Neutrophil (primary cell): ENCODE measurements at regions not wholly inside any gene's neighbourhood (a gene's known extent, or its start where the extent isn't known, plus 50 kb on each side); places are given as distances from the start of the nearest gene placed in this dataset.

ENCODE experiments used
- H3K27ac ChIP-seq: fragments of 200-600 bp; sonication (generic); 2 replicates; pipeline ENCODE4 v1.5.1; 2016; ENCODE audit warnings: mild to moderate bottlenecking, moderate library complexity
- H3K27me3 ChIP-seq: fragments of 200-600 bp; sonication (generic); 2 replicates; pipeline ENCODE4 v1.6.0; 2016; ENCODE audit warnings: mild to moderate bottlenecking
- H3K36me3 ChIP-seq: fragments of 200-600 bp; sonication (generic); 2 replicates; pipeline ENCODE4 v1.5.1; 2017
- H3K4me1 ChIP-seq, 2 experiments: fragments of 200-600 bp in 1 of 2; sonication (generic) in 1 of 2; 1 replicate in 1 of 2; 2 replicates in 1 of 2; pipeline versions ENCODE4 v1.5.1 to v1.6.1; 2013 to 2016; ENCODE audit warnings: low read depth in 1 of 2, low read length in 1 of 2, mild to moderate bottlenecking in 1 of 2, moderate library complexity in 1 of 2; ENCODE audit not compliant: control insufficient read depth in 1 of 2, insufficient read depth in 1 of 2
- H3K4me3 ChIP-seq, 2 experiments: fragments of 200-600 bp in 1 of 2; sonication (generic) in 1 of 2; 1 replicate in 1 of 2; 2 replicates in 1 of 2; pipeline ENCODE4 v1.5.1; 2013 to 2016; ENCODE audit warnings: low read depth in 1 of 2, low read length in 1 of 2, mild to moderate bottlenecking in 1 of 2, moderate library complexity in 1 of 2
- H3K9me3 ChIP-seq: fragments of 200-600 bp; sonication (generic); 2 replicates; pipeline ENCODE4 v1.5.1; 2016
- CTCF ChIP-seq: fragments of 200-600 bp; sonication (generic); IDR thresholded peaks from 2 replicates; pipeline ENCODE4 v1.5.1; 2016; ENCODE audit warnings: antibody characterized with exemption

GRCh38 chr1:199665371-199665770 is 362.1 kb upstream of the NR5A2 start:
- no peak for TF ChIP-seq CTCF
- no peaks in the 10 kb centered on the region for H3K27me3 ChIP-seq
- H3K4me1 ChIP-seq = no peaks in the 10 kb centered on the region
- H3K27ac ChIP-seq = no peak overlapping the region
- H3K4me3 ChIP-seq = no peak overlapping the region
- no peaks in the 10 kb centered on the region for H3K9me3 ChIP-seq
- no peaks in the 10 kb centered on the region for H3K36me3 ChIP-seq

- H3K4me3 ChIP-seq = no peak overlapping the region
- no peaks in the 10 kb centered on the region for H3K9me3 ChIP-seq
- TF ChIP-seq CTCF = no peak
- H3K4me1 ChIP-seq = no peaks in the 10 kb centered on the region
- H3K27ac ChIP-seq = no peak overlapping the region
- H3K36me3 ChIP-seq = no peaks in the 10 kb centered on the region
- H3K27me3 ChIP-seq = no peaks in the 10 kb centered on the region
Measured at GRCh38 chr1:199667089-199667488, 360.4 kb upstream of the NR5A2 start.

GRCh38 chr1:199669916-199670315 is 357.6 kb upstream of the NR5A2 start:
- Histone ChIP-seq H3K36me3 (no peaks in the 10 kb centered on the region), H3K27ac (no peak overlapping the region), H3K4me1 (no peaks in the 10 kb centered on the region), H3K27me3 (no peaks in the 10 kb centered on the region), H3K4me3 (no peak overlapping the region), H3K9me3 (no peaks in the 10 kb centered on the region)
- no peak for TF ChIP-seq CTCF

GRCh38 chr1:199671684-199672083 is 355.8 kb upstream of the NR5A2 start:
- no peaks in the 10 kb centered on the region for H3K9me3 ChIP-seq
- H3K36me3 ChIP-seq = no peaks in the 10 kb centered on the region
- no peak for TF ChIP-seq CTCF
- no peaks in the 10 kb centered on the region for H3K4me1 ChIP-seq
- no peaks in the 10 kb centered on the region for H3K27me3 ChIP-seq
- no peak overlapping the region for H3K27ac ChIP-seq
- no peak overlapping the region for H3K4me3 ChIP-seq

GRCh38 chr1:199675937-199676336 is 351.6 kb upstream of the NR5A2 start:
- H3K27me3 ChIP-seq = no peaks in the 10 kb centered on the region

More at GRCh38 chr1:199675937-199676336, 351.6 kb upstream of the NR5A2 start:
- no peaks in the 10 kb centered on the region for H3K36me3 ChIP-seq
- TF ChIP-seq CTCF = no peak
- H3K4me3 ChIP-seq = no peak overlapping the region
- H3K9me3 ChIP-seq = no peaks in the 10 kb centered on the region
- H3K4me1 ChIP-seq = no peaks in the 10 kb centered on the region
- H3K27ac ChIP-seq = no peak overlapping the region
